A673 (cell line): ENCODE measurements at regions not wholly inside any gene's neighbourhood (a gene's known extent, or its start where the extent isn't known, plus 50 kb on each side); places are given as distances from the start of the nearest gene placed in this dataset.

Source experiments
- EZH2 ChIP-seq: fragments of 200-600 bp; sonication (generic); IDR thresholded peaks from 2 replicates; pipeline ENCODE4 v1.6.1; 2017; ENCODE audit warnings: borderline replicate concordance, low read depth, mild to moderate bottlenecking, mixed read lengths, antibody characterized with exemption, low read length; ENCODE audit not compliant: poor library complexity, severe bottlenecking
- TF ChIP-seq, protein P1 (sequence below): fragments of 300-800, 200-600 bp; sonication (generic); conservative IDR thresholded peaks from 2 replicates; pipeline ENCODE4 v1.5.1; 2017; ENCODE audit warnings: low read depth, mild to moderate bottlenecking, antibody characterized with exemption, low read length, moderate library complexity, mixed read lengths

DNA sequence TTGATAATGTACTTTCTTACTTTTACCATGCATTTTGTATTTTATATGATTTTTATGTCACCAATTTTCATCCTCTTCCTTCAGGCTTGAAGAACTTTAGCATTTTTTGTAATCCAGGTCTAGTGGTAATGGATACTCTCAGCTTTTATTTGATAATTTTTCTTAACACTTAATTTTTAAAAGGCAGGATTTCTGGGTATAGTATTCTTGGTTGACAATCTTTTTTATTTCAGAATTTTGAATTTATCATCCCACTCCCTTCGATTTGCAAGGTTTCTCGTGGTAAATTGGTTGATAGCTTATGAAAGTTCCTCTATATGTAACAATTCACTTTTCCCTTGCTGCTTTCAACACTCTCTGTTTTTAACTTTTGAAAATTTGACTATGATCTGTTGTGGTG lies 363.7 kb downstream of the HTR7 start:
- no peak for TF ChIP-seq EZH2
- TF ChIP-seq, protein P1, sequence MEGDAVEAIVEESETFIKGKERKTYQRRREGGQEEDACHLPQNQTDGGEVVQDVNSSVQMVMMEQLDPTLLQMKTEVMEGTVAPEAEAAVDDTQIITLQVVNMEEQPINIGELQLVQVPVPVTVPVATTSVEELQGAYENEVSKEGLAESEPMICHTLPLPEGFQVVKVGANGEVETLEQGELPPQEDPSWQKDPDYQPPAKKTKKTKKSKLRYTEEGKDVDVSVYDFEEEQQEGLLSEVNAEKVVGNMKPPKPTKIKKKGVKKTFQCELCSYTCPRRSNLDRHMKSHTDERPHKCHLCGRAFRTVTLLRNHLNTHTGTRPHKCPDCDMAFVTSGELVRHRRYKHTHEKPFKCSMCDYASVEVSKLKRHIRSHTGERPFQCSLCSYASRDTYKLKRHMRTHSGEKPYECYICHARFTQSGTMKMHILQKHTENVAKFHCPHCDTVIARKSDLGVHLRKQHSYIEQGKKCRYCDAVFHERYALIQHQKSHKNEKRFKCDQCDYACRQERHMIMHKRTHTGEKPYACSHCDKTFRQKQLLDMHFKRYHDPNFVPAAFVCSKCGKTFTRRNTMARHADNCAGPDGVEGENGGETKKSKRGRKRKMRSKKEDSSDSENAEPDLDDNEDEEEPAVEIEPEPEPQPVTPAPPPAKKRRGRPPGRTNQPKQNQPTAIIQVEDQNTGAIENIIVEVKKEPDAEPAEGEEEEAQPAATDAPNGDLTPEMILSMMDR, result no peak
